Activated B cell treated with CpG ODN at 0.5 μM for 24 hours (primary cell): ENCODE measurements at regions not wholly inside any gene's neighbourhood (a gene's known extent, or its start where the extent isn't known, plus 50 kb on each side); places are given as distances from the start of the nearest gene placed in this dataset.

Experiments
- ATAC-seq: fragments of 200-7000 bp; cut with Tn5 transposase; one replicate; pipeline ENCODE4 v1.10.0; 2021; ENCODE audit warnings: low read depth, mild to moderate bottlenecking, moderate library complexity
- CTCF ChIA-PET: fragments of 350-600 bp; sonication (Branson Sonifier 250); formaldehyde crosslinking; loops from one replicate; lab custom pipeline; 2021; ENCODE audit warnings: antibody characterized with exemption; lab: Charles Lee
- POLR2A ChIA-PET: fragments of 350-600 bp; sonication (Branson Sonifier 250); formaldehyde crosslinking; loops from one replicate; lab custom pipeline; 2021; ENCODE audit warnings: antibody characterized with exemption; lab: Charles Lee
- DNase-seq: peaks from one replicate; pipeline ENCODE4 v3.0.0; 2022
- H3K27ac Mint-ChIP-seq: one replicate; pipeline ENCODE4 v1.8.0; 2020; ENCODE audit warnings: mixed read lengths
- H3K27me3 Mint-ChIP-seq: one replicate; pipeline ENCODE4 v1.8.0; 2021; ENCODE audit warnings: mixed read lengths
- H3K36me3 Mint-ChIP-seq: one replicate; pipeline ENCODE4 v1.8.0; 2021; ENCODE audit warnings: low read depth, mixed read lengths
- H3K4me1 Mint-ChIP-seq: one replicate; pipeline ENCODE4 v1.8.0; 2021; ENCODE audit warnings: mixed read lengths
- H3K4me3 Mint-ChIP-seq: one replicate; pipeline ENCODE4 v1.8.0; 2020; ENCODE audit warnings: mild to moderate bottlenecking, mixed read lengths
- H3K9me3 Mint-ChIP-seq: one replicate; pipeline ENCODE4 v1.8.0; 2020; ENCODE audit warnings: mixed read lengths
- intact Hi-C: fragments of 100-400 bp; cut with micrococcal nuclease; formaldehyde crosslinking; loops from one replicate; pipeline ENCODE4 v1.15.1; 2024
- TF ChIP-seq, protein P1 (sequence below): fragments of 200-600 bp; IDR thresholded peaks from one replicate; pipeline ENCODE4 v1.8.0; 2022; ENCODE audit warnings: antibody characterized with exemption, mild to moderate bottlenecking

- ChIA-PET CTCF (no interaction called here), POLR2A (no interaction called here)
- ATAC-seq (no peak), DNase-seq (no peak)
- Mint-ChIP-seq H3K27ac (no peak overlapping the region), H3K4me3 (no peak overlapping the region), H3K27me3 (peaks cover 3% of the 10 kb centered on the region), H3K36me3 (no peaks in the 10 kb centered on the region), H3K4me1 (no peaks in the 10 kb centered on the region), H3K9me3 (no peaks in the 10 kb centered on the region)
- intact Hi-C loops: no loop called here
- TF ChIP-seq, protein P1, sequence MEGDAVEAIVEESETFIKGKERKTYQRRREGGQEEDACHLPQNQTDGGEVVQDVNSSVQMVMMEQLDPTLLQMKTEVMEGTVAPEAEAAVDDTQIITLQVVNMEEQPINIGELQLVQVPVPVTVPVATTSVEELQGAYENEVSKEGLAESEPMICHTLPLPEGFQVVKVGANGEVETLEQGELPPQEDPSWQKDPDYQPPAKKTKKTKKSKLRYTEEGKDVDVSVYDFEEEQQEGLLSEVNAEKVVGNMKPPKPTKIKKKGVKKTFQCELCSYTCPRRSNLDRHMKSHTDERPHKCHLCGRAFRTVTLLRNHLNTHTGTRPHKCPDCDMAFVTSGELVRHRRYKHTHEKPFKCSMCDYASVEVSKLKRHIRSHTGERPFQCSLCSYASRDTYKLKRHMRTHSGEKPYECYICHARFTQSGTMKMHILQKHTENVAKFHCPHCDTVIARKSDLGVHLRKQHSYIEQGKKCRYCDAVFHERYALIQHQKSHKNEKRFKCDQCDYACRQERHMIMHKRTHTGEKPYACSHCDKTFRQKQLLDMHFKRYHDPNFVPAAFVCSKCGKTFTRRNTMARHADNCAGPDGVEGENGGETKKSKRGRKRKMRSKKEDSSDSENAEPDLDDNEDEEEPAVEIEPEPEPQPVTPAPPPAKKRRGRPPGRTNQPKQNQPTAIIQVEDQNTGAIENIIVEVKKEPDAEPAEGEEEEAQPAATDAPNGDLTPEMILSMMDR: no peak
Measured at GRCh38 chr11:105260976-105261375, 121.4 kb upstream of the CARD18 start.

DNA sequence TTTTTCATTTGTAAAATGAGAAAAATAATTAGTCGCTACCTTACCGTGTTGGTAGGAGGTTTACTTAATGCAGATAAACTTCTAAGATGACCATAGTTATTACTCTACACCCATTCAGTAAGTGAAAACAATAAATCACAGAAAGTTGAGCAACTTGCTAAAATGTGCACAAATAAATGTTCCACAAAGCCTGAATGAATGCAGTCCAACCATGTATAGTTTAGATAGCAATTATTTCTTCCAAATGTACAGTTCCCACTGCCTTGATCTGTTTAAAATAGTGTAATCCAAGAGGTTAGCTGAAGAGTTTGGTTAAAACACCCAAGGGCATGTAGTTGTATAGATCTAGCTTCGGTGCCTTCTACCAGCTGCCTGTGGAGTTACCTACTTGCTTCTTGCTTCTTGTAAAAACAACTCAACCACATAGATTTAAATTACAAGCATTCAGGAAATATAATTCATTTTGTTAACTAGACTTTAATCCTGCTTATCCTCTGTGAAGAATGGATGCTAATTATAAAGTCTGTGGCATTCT lies 106.3 kb upstream of the CARD18 start:
- CTCF ChIA-PET: no interaction called here
- Mint-ChIP-seq H3K4me1 (no peaks in the 10 kb centered on the region), H3K27ac (no peak overlapping the region), H3K4me3 (no peak overlapping the region), H3K9me3 (no peaks in the 10 kb centered on the region), H3K27me3 (no peaks in the 10 kb centered on the region), H3K36me3 (no peaks in the 10 kb centered on the region)
- ATAC-seq (no peak), DNase-seq (no peak)
- POLR2A ChIA-PET: no interaction called here
- intact Hi-C loops: no loop called here
- TF ChIP-seq, protein P1: no peak

DNA sequence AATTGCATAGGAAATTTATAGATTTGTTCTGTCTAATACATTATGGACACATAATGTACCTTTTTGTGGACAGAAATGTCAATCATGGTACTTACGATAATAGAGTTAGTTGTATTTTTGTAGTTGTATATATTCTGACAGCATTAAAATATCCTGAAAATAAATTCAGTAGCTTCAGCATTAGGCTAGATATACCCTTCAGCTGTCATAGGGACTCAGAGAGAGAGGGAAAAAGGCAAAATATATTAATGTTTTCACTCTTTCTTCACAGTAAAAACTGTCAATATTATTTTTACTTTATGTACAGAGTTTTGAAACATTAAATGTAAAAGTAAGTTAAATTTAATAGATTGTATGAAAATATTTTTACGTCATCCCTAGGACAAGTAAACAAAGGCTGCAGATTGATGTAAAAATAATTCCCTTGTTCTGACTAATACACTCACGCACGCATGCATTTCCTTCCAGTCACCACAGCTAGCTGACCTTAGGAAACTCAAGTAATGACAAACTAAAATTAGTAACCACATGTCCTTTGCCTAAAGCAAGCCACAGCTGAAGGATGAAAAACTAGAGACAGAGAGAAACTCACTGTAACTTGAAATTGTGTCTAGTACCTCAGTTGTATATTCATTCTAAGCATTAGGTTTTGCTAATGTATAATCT lies 104.7 kb upstream of the CARD18 start:
- ATAC-seq: no peak
- POLR2A ChIA-PET: no interaction called here
- H3K27me3 Mint-ChIP-seq: no peaks in the 10 kb centered on the region
- TF ChIP-seq, protein P1: no peak
- H3K4me3 Mint-ChIP-seq: no peak overlapping the region
- no peaks in the 10 kb centered on the region for H3K36me3 Mint-ChIP-seq
- H3K9me3 Mint-ChIP-seq: no peaks in the 10 kb centered on the region
- CTCF ChIA-PET: no interaction called here
- no peak overlapping the region for H3K27ac Mint-ChIP-seq
- DNase-seq: no peak
- H3K4me1 Mint-ChIP-seq: no peaks in the 10 kb centered on the region
- intact Hi-C loops: no loop called here

GRCh38 chr11:105241136-105241535 lies 101.6 kb upstream of the CARD18 start:
- TF ChIP-seq, protein P1: no peak
- H3K9me3 Mint-ChIP-seq: no peaks in the 10 kb centered on the region
- CTCF ChIA-PET: no interaction called here
- ATAC-seq: no peak
- no peak for DNase-seq
- intact Hi-C loops: no loop called here
- no peaks in the 10 kb centered on the region for H3K27me3 Mint-ChIP-seq
- POLR2A ChIA-PET: no interaction called here
- H3K36me3 Mint-ChIP-seq: no peaks in the 10 kb centered on the region
- no peak overlapping the region for H3K27ac Mint-ChIP-seq
- no peak overlapping the region for H3K4me3 Mint-ChIP-seq
- no peaks in the 10 kb centered on the region for H3K4me1 Mint-ChIP-seq

DNA sequence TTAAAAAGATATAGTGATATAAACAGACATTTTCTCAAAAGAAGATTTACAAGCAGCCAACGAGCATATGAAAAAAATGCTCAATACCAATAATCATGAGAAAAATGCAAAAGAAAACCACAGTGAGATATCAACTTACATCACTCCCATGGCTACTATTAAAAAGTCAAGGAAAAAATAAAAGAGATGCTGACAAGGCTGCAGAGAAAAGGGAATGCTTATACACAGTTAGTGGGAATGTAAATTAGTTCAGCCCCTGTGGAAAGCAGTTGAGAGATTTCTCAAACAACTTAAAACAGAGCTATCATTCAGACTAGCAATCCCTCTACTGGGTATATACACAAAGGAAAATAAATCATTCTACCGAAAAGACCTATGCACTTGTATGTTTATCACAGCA lies 97.1 kb upstream of the CARD18 start:
- no peak overlapping the region for H3K4me3 Mint-ChIP-seq
- intact Hi-C loops: no loop called here
- TF ChIP-seq, protein P1: no peak
- H3K4me1 Mint-ChIP-seq: no peaks in the 10 kb centered on the region
- H3K27me3 Mint-ChIP-seq: peaks cover 3% of the 10 kb centered on the region
- no peak overlapping the region for H3K27ac Mint-ChIP-seq
- H3K36me3 Mint-ChIP-seq: no peaks in the 10 kb centered on the region
- ATAC-seq (no peak), DNase-seq (no peak)
- POLR2A ChIA-PET: no interaction called here
- CTCF ChIA-PET: no interaction called here
- no peaks in the 10 kb centered on the region for H3K9me3 Mint-ChIP-seq
